ENCODE measurements at regions not wholly inside any gene's neighbourhood (a gene's known extent, or its start where the extent isn't known, plus 50 kb on each side); places are given as distances from the start of the nearest gene placed in this dataset.

DNA sequence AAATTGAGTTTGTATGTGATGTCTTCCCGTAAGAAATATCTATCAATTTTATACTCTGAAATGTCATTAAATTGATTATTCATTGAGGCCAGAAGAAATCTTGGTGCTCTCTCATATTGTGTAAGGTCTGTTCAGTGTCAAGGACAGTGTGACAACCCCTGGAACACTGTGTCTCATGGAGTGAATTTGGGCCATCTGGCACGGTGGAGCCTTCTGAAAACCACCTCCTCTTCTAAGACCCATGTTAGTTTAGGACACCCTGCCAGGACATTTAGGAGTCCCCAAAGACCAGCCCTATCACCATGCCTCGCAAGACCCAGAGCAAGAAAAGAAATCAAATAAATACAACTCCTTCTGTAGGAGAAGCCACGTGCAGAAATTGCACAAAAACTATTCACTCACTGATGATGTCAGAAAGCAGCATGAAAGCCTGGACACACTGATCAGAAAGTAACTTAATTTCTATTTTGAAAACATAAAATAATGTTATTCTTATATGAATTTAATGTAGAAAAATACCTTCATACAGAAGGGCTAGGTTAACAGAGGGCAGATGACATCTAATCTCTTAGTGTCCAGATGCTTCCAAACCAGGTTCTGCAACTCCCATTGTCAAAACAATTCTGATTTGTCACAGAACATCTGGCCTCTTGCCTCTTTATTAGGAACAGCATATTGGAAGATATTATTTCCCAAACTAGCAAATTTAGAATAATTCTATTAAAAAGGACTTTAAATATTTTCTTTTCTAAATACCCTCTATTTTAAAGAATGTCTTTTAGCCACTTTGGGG, 298.8 kb downstream of the NR2F1-AS1 start:
- Histone ChIP-seq H3K4me2 (ENCODE audit: low read length) (no peak overlapping the region), H3K79me2 (ENCODE audit: insufficient read depth, low read depth, low read length) (no peaks in the 10 kb centered on the region), H3K9me3 (ENCODE audit: low read length) (no peaks in the 10 kb centered on the region), H4K20me1 (ENCODE audit: insufficient read depth, low read length) (no peaks in the 10 kb centered on the region), H3K36me3 (ENCODE audit: insufficient read depth, low read length) (no peaks in the 10 kb centered on the region), H3K4me1 (ENCODE audit: insufficient read depth, low read length, poor library complexity, severe bottlenecking) (no peaks in the 10 kb centered on the region), H3K27ac (ENCODE audit: low read depth, low read length, poor library complexity, severe bottlenecking) (no peak overlapping the region), H3K9me2 (ENCODE audit: insufficient read depth, low read length) (no peaks in the 10 kb centered on the region), H2AFZ (ENCODE audit: low read length) (no peak overlapping the region), H3K4me3 (ENCODE audit: low read depth, low read length, poor library complexity, severe bottlenecking) (no peak overlapping the region)
- TF ChIP-seq, protein P1, sequence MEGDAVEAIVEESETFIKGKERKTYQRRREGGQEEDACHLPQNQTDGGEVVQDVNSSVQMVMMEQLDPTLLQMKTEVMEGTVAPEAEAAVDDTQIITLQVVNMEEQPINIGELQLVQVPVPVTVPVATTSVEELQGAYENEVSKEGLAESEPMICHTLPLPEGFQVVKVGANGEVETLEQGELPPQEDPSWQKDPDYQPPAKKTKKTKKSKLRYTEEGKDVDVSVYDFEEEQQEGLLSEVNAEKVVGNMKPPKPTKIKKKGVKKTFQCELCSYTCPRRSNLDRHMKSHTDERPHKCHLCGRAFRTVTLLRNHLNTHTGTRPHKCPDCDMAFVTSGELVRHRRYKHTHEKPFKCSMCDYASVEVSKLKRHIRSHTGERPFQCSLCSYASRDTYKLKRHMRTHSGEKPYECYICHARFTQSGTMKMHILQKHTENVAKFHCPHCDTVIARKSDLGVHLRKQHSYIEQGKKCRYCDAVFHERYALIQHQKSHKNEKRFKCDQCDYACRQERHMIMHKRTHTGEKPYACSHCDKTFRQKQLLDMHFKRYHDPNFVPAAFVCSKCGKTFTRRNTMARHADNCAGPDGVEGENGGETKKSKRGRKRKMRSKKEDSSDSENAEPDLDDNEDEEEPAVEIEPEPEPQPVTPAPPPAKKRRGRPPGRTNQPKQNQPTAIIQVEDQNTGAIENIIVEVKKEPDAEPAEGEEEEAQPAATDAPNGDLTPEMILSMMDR (conservative IDR thresholded peaks at IDR 0.05; ENCODE audit: low read length): no peak
- TF ChIP-seq EZH2phosphoT487 (IDR thresholded peaks at IDR 0.05; ENCODE audit: borderline replicate concordance, low read depth, low read length): no peak
- ChIA-PET POLR2A (no interaction called here), CTCF (ENCODE audit: unreplicated experiment) (no interaction called here)
- no TSS peak for BruUV-seq (replicated peaks)
- no peak for DNase-seq (ENCODE audit: low spot score)
- intact Hi-C loops (cut with micrococcal nuclease; ENCODE audit: unreplicated experiment): no loop called here

DNA sequence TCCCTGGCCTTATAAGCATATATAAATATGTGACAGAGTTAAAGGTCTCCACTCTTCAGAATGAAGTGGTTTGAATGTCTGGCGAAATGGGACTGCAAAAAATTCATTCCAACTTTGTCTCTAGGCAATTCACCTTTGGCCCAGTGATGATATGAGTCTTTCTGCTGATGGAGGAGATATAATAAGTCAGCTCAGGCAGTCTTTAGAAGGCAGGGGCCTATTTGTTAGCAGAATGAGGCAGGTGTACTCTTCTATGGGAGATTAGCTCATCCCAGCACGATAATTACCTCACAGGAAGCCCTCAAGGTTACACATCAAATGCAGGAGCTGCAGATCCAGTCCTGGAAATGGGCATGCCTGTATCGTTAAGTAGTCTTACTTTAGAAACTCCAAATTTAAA, 300.5 kb downstream of the NR2F1-AS1 start:
- ChIA-PET CTCF (ENCODE audit: unreplicated experiment) (no interaction called here), POLR2A (no interaction called here)
- Histone ChIP-seq H3K4me3 (ENCODE audit: low read depth, low read length, poor library complexity, severe bottlenecking) (no peak overlapping the region), H3K79me2 (ENCODE audit: insufficient read depth, low read depth, low read length) (no peaks in the 10 kb centered on the region), H3K27ac (ENCODE audit: low read depth, low read length, poor library complexity, severe bottlenecking) (no peak overlapping the region), H3K9me2 (ENCODE audit: insufficient read depth, low read length) (no peaks in the 10 kb centered on the region), H3K4me1 (ENCODE audit: insufficient read depth, low read length, poor library complexity, severe bottlenecking) (no peaks in the 10 kb centered on the region), H3K36me3 (ENCODE audit: insufficient read depth, low read length) (no peaks in the 10 kb centered on the region), H3K4me2 (ENCODE audit: low read length) (no peak overlapping the region), H2AFZ (ENCODE audit: low read length) (no peak overlapping the region), H4K20me1 (ENCODE audit: insufficient read depth, low read length) (no peaks in the 10 kb centered on the region), H3K9me3 (ENCODE audit: low read length) (no peaks in the 10 kb centered on the region)
- TF ChIP-seq EZH2phosphoT487 (IDR thresholded peaks at IDR 0.05; ENCODE audit: borderline replicate concordance, low read depth, low read length): no peak
- TF ChIP-seq, protein P1 (conservative IDR thresholded peaks at IDR 0.05; ENCODE audit: low read length): no peak
- DNase-seq (ENCODE audit: low spot score): no peak
- no TSS peak for BruUV-seq (replicated peaks)
- intact Hi-C loops (cut with micrococcal nuclease; ENCODE audit: unreplicated experiment): no loop called here

DNA sequence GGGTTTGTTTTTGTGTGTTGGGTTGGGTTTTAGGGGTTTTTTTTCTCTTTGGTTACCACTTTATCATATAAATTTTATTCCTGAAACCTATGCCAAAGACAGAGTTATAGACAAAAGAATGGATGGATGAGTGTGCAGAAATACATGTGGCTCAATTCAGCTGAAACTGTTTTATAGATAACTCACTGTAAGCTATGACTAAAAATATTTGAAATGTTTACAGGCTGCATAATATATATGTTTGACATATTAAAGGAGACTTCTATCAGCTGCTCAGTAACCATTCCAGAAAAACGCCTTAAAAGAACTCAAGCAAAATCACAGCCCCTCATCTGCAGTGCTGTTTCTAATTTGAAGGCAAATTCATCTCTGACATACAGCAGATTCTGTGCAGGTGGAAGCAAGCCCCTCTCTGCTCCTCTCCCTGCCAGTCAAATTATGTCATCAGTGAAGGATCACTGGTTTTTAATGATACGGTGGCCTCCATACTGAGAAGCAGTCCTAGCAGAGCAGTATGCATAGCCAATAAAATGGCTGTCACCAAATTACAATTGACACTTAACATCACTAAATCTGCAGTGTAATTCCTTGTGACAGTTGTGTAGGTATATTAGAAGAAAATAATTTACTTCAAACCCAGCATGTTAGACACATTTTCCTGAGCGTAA, 301.6 kb downstream of the NR2F1-AS1 start:
- TF ChIP-seq, protein P1 (conservative IDR thresholded peaks at IDR 0.05; ENCODE audit: low read length): no peak
- no peak for TF ChIP-seq EZH2phosphoT487 (IDR thresholded peaks at IDR 0.05; ENCODE audit: borderline replicate concordance, low read depth, low read length)
- no peaks in the 10 kb centered on the region for H3K9me2 ChIP-seq (ENCODE audit: insufficient read depth, low read length)
- no peak overlapping the region for H3K4me2 ChIP-seq (ENCODE audit: low read length)
- H2AFZ ChIP-seq (ENCODE audit: low read length): no peak overlapping the region
- H3K79me2 ChIP-seq (ENCODE audit: insufficient read depth, low read depth, low read length): no peaks in the 10 kb centered on the region
- intact Hi-C loops (cut with micrococcal nuclease; ENCODE audit: unreplicated experiment): no loop called here
- no peaks in the 10 kb centered on the region for H3K4me1 ChIP-seq (ENCODE audit: insufficient read depth, low read length, poor library complexity, severe bottlenecking)
- no peaks in the 10 kb centered on the region for H3K9me3 ChIP-seq (ENCODE audit: low read length)
- ChIA-PET CTCF (ENCODE audit: unreplicated experiment) (no interaction called here), POLR2A (interaction anchor here (0.6 kb wide), 1 partner anchor 187 kb away, joined by 4 read pairs; no protein-coding TSS in a partner anchor)
- no peaks in the 10 kb centered on the region for H3K36me3 ChIP-seq (ENCODE audit: insufficient read depth, low read length)
- H3K27ac ChIP-seq (ENCODE audit: low read depth, low read length, poor library complexity, severe bottlenecking): no peak overlapping the region
- H4K20me1 ChIP-seq (ENCODE audit: insufficient read depth, low read length): no peaks in the 10 kb centered on the region
- no peak for DNase-seq (ENCODE audit: low spot score)
- BruUV-seq (replicated peaks): no TSS peak
- no peak overlapping the region for H3K4me3 ChIP-seq (ENCODE audit: low read depth, low read length, poor library complexity, severe bottlenecking)

Measured in OCI-LY7 (cell line).